CD4-positive, CD25-positive, alpha-beta regulatory T cell (primary cell): ENCODE measurements at regions not wholly inside any gene's neighbourhood (a gene's known extent, or its start where the extent isn't known, plus 50 kb on each side); places are given as distances from the start of the nearest gene placed in this dataset.

Experiments
- ATAC-seq, 2 donors: fragments of 150-1000 bp; cut with Tn5 transposase; one replicate each; pipeline ENCODE4 v1.10.0; 2021; ENCODE audit warnings: low read depth in 2 of 2, moderate number of reproducible peaks in 2 of 2, moderate library complexity in 1 of 2
- DNase-seq, 3 donors: peaks; one replicate each; pipeline versions ENCODE4 v3.0.0 to v3.0.0-alpha.2; 2012 to 2022; ENCODE audit warnings: mixed read lengths in 1 of 3
- H3K27ac ChIP-seq: one replicate; pipeline ENCODE4 v1.7.0; 2013; ENCODE audit warnings: mild to moderate bottlenecking, low read length; ENCODE audit not compliant: insufficient read depth, poor library complexity, severe bottlenecking
- H3K27me3 ChIP-seq: one replicate; pipeline ENCODE4 v1.7.0; 2013; ENCODE audit warnings: low read length; ENCODE audit not compliant: control insufficient read depth, insufficient read depth
- H3K36me3 ChIP-seq: one replicate; pipeline ENCODE4 v1.7.0; 2013; ENCODE audit warnings: mild to moderate bottlenecking, low read length, moderate library complexity; ENCODE audit not compliant: control insufficient read depth, insufficient read depth
- H3K4me1 ChIP-seq: 2 replicates; pipeline ENCODE4 v1.7.0; 2013; ENCODE audit warnings: mild to moderate bottlenecking, low read length; ENCODE audit not compliant: insufficient read depth, control insufficient read depth, poor library complexity, severe bottlenecking
- H3K4me3 ChIP-seq: one replicate; pipeline ENCODE4 v1.7.0; 2013; ENCODE audit warnings: low read depth, mild to moderate bottlenecking, low read length, moderate library complexity
- H3K9me3 ChIP-seq, 2 experiments: 1 replicate in 1 of 2; 2 replicates in 1 of 2; pipeline ENCODE4 v1.7.0; 2013; ENCODE audit warnings: low read length in 2 of 2, mild to moderate bottlenecking in 1 of 2, moderate library complexity in 1 of 2; ENCODE audit not compliant: control insufficient read depth in 2 of 2
- H3K27ac Mint-ChIP-seq, 3 donors: one replicate each; pipeline ENCODE4 v1.8.0; 2020 to 2022; ENCODE audit warnings: mild to moderate bottlenecking in 3 of 3, mixed read lengths in 3 of 3, moderate library complexity in 2 of 3
- H3K27me3 Mint-ChIP-seq: one replicate; pipeline ENCODE4 v1.8.0; 2022; ENCODE audit warnings: mild to moderate bottlenecking, mixed read lengths
- H3K36me3 Mint-ChIP-seq: one replicate; pipeline ENCODE4 v1.8.0; 2020; ENCODE audit warnings: mixed read lengths
- H3K4me1 Mint-ChIP-seq, 4 donors: one replicate each; pipeline ENCODE4 v1.8.0; 2020 to 2022; ENCODE audit warnings: mixed read lengths in 4 of 4, mild to moderate bottlenecking in 1 of 4
- H3K4me3 Mint-ChIP-seq, 4 donors: one replicate each; pipeline ENCODE4 v1.8.0; 2020 to 2022; ENCODE audit warnings: mild to moderate bottlenecking in 4 of 4, mixed read lengths in 4 of 4, moderate library complexity in 3 of 4
- H3K9me3 Mint-ChIP-seq, 7 donors: one replicate each; pipeline ENCODE4 v1.8.0; 2020 to 2022; ENCODE audit warnings: mixed read lengths in 7 of 7, mild to moderate bottlenecking in 3 of 7, moderate library complexity in 2 of 7

- ATAC-seq: no peak
- H3K27me3 Mint-ChIP-seq: no peaks in the 10 kb centered on the region
- H3K27ac Mint-ChIP-seq: no peak overlapping the region
- no peak for DNase-seq
- H3K4me3 ChIP-seq: no peak overlapping the region
- no peaks in the 10 kb centered on the region for H3K36me3 Mint-ChIP-seq
- peaks cover 1 to 18% (median 4%) of the 10 kb centered on the region in 7 donors for H3K9me3 Mint-ChIP-seq
- H3K4me1 Mint-ChIP-seq: no peaks in the 10 kb centered on the region
- H3K27me3 ChIP-seq: no peaks in the 10 kb centered on the region
- no peaks in the 10 kb centered on the region for H3K36me3 ChIP-seq
- H3K4me3 Mint-ChIP-seq: no peak overlapping the region
- no peaks in the 10 kb centered on the region for H3K4me1 ChIP-seq
- H3K27ac ChIP-seq: no peak overlapping the region
- peaks cover 4 to 5% of the 10 kb centered on the region in 2 experiments for H3K9me3 ChIP-seq
Measured at GRCh38 chr4:126738527-126738923, 894.2 kb upstream of the INTU start.

GRCh38 chr4:126738926-126739325 is 893.8 kb upstream of the INTU start:
- no peak overlapping the region for H3K4me3 Mint-ChIP-seq
- Histone ChIP-seq H3K4me1 (no peaks in the 10 kb centered on the region), H3K9me3 (peaks cover 5% of the 10 kb centered on the region in 2 experiments), H3K36me3 (no peaks in the 10 kb centered on the region), H3K4me3 (no peak overlapping the region), H3K27me3 (no peaks in the 10 kb centered on the region), H3K27ac (no peak overlapping the region)
- DNase-seq (no peak), ATAC-seq (no peak)
- H3K27ac Mint-ChIP-seq: no peak overlapping the region
- no peaks in the 10 kb centered on the region for H3K36me3 Mint-ChIP-seq
- H3K4me1 Mint-ChIP-seq: no peaks in the 10 kb centered on the region
- H3K27me3 Mint-ChIP-seq: no peaks in the 10 kb centered on the region
- H3K9me3 Mint-ChIP-seq: peaks cover 1 to 18% (median 6%) of the 10 kb centered on the region in 7 donors

- peaks cover 5% of the 10 kb centered on the region in 2 experiments for H3K9me3 ChIP-seq
- no peaks in the 10 kb centered on the region for H3K36me3 ChIP-seq
- Mint-ChIP-seq H3K4me3 (no peak overlapping the region), H3K4me1 (no peaks in the 10 kb centered on the region), H3K9me3 (peaks cover 1 to 14% (median 7%) of the 10 kb centered on the region in 7 donors), H3K27ac (no peak overlapping the region), H3K36me3 (no peaks in the 10 kb centered on the region), H3K27me3 (no peaks in the 10 kb centered on the region)
- no peak overlapping the region for H3K4me3 ChIP-seq
- DNase-seq: no peak
- H3K4me1 ChIP-seq: no peaks in the 10 kb centered on the region
- H3K27ac ChIP-seq: no peak overlapping the region
- no peak for ATAC-seq
- H3K27me3 ChIP-seq: no peaks in the 10 kb centered on the region
Measured at GRCh38 chr4:126740687-126741086, 892.1 kb upstream of the INTU start.

- H3K36me3 Mint-ChIP-seq: no peaks in the 10 kb centered on the region
- H3K27ac ChIP-seq: no peak overlapping the region
- H3K27me3 ChIP-seq: no peaks in the 10 kb centered on the region
- no peak overlapping the region for H3K27ac Mint-ChIP-seq
- H3K4me1 ChIP-seq: no peaks in the 10 kb centered on the region
- peaks cover 5% of the 10 kb centered on the region in 2 experiments for H3K9me3 ChIP-seq
- no peak overlapping the region for H3K4me3 Mint-ChIP-seq
- H3K9me3 Mint-ChIP-seq: peaks cover 1 to 14% (median 8%) of the 10 kb centered on the region in 7 donors
- no peaks in the 10 kb centered on the region for H3K27me3 Mint-ChIP-seq
- ATAC-seq (no peak), DNase-seq (no peak)
- H3K4me1 Mint-ChIP-seq: no peaks in the 10 kb centered on the region
- H3K36me3 ChIP-seq: no peaks in the 10 kb centered on the region
- no peak overlapping the region for H3K4me3 ChIP-seq
Measured at GRCh38 chr4:126742048-126742447, 890.7 kb upstream of the INTU start.

- DNase-seq (no peak), ATAC-seq (no peak)
- no peaks in the 10 kb centered on the region for H3K36me3 Mint-ChIP-seq
- Histone ChIP-seq H3K4me1 (no peaks in the 10 kb centered on the region), H3K9me3 (peaks cover 5% of the 10 kb centered on the region in 2 experiments), H3K27me3 (no peaks in the 10 kb centered on the region), H3K36me3 (no peaks in the 10 kb centered on the region), H3K4me3 (no peak overlapping the region), H3K27ac (no peak overlapping the region)
- no peak overlapping the region for H3K27ac Mint-ChIP-seq
- H3K4me1 Mint-ChIP-seq: no peaks in the 10 kb centered on the region
- no peak overlapping the region for H3K4me3 Mint-ChIP-seq
- H3K27me3 Mint-ChIP-seq: no peaks in the 10 kb centered on the region
- H3K9me3 Mint-ChIP-seq: peaks cover 1 to 14% (median 7%) of the 10 kb centered on the region in 7 donors
Measured at GRCh38 chr4:126742885-126743284, 889.9 kb upstream of the INTU start.

GRCh38 chr4:126748736-126749135 is 884.0 kb upstream of the INTU start:
- Mint-ChIP-seq H3K4me1 (no peaks in the 10 kb centered on the region), H3K36me3 (no peaks in the 10 kb centered on the region), H3K27me3 (no peaks in the 10 kb centered on the region), H3K9me3 (peaks cover 0 to 23% (median 5%) of the 10 kb centered on the region in 7 donors), H3K4me3 (no peak overlapping the region), H3K27ac (no peak overlapping the region)
- Histone ChIP-seq H3K36me3 (no peaks in the 10 kb centered on the region), H3K27ac (no peak overlapping the region), H3K27me3 (no peaks in the 10 kb centered on the region), H3K9me3 (no peaks in the 10 kb centered on the region), H3K4me3 (no peak overlapping the region), H3K4me1 (no peaks in the 10 kb centered on the region)
- DNase-seq (no peak), ATAC-seq (no peak)

GRCh38 chr4:126750723-126751122 is 882.0 kb upstream of the INTU start:
- no peaks in the 10 kb centered on the region for H3K36me3 Mint-ChIP-seq
- Histone ChIP-seq H3K4me3 (no peak overlapping the region), H3K4me1 (no peaks in the 10 kb centered on the region), H3K9me3 (no peaks in the 10 kb centered on the region), H3K27me3 (no peaks in the 10 kb centered on the region), H3K27ac (no peak overlapping the region), H3K36me3 (no peaks in the 10 kb centered on the region)
- ATAC-seq (no peak), DNase-seq (no peak)
- H3K27ac Mint-ChIP-seq: no peak overlapping the region
- H3K27me3 Mint-ChIP-seq: no peaks in the 10 kb centered on the region
- peaks cover 0 to 19% (median 4%) of the 10 kb centered on the region in 7 donors for H3K9me3 Mint-ChIP-seq
- H3K4me3 Mint-ChIP-seq: no peak overlapping the region
- H3K4me1 Mint-ChIP-seq: no peaks in the 10 kb centered on the region

GRCh38 chr4:126752126-126752525 is 880.6 kb upstream of the INTU start:
- Mint-ChIP-seq H3K4me1 (no peaks in the 10 kb centered on the region), H3K36me3 (no peaks in the 10 kb centered on the region), H3K4me3 (no peak overlapping the region), H3K27ac (no peak overlapping the region), H3K27me3 (no peaks in the 10 kb centered on the region), H3K9me3 (peaks cover 0 to 18% (median 4%) of the 10 kb centered on the region in 7 donors)
- Histone ChIP-seq H3K9me3 (no peaks in the 10 kb centered on the region), H3K36me3 (no peaks in the 10 kb centered on the region), H3K4me1 (no peaks in the 10 kb centered on the region), H3K4me3 (no peak overlapping the region), H3K27ac (no peak overlapping the region), H3K27me3 (no peaks in the 10 kb centered on the region)
- DNase-seq (no peak), ATAC-seq (no peak)
